Fibroblast of lung (primary cell): ENCODE measurements at regions not wholly inside any gene's neighbourhood (a gene's known extent, or its start where the extent isn't known, plus 50 kb on each side); places are given as distances from the start of the nearest gene placed in this dataset.
"Not testable (repeated sequence)": the region's sequence is repeated elsewhere in the genome, so short reads cannot be mapped to it uniquely, and the experiment has no call there.

Experiments used
- DNase-seq, 2 donors: peaks; one replicate each; pipeline versions ENCODE4 v3.0.0 to v3.0.0-alpha.2; 2010; ENCODE audit warnings: low read depth in 2 of 2
- H2AFZ ChIP-seq: 2 replicates; pipeline ENCODE4 v1.5.1; 2012; ENCODE audit warnings: low read length, control low read depth, inconsistent platforms
- H3K27ac ChIP-seq: 2 replicates; pipeline ENCODE4 v1.5.1; 2011; ENCODE audit warnings: low read length, control low read depth; ENCODE audit not compliant: insufficient read depth
- H3K27me3 ChIP-seq: 2 replicates; pipeline ENCODE4 v1.5.1; 2011; ENCODE audit warnings: mild to moderate bottlenecking, low read length; ENCODE audit not compliant: control insufficient read depth, insufficient read depth
- H3K36me3 ChIP-seq: 2 replicates; pipeline ENCODE4 v1.5.1; 2011; ENCODE audit warnings: low read length; ENCODE audit not compliant: control insufficient read depth, insufficient read depth
- H3K4me1 ChIP-seq: 2 replicates; pipeline ENCODE4 v1.5.1; 2011; ENCODE audit warnings: low read length; ENCODE audit not compliant: control insufficient read depth, insufficient read depth; ENCODE audit errors: extremely low read depth
- H3K4me2 ChIP-seq: 2 replicates; pipeline ENCODE4 v1.5.1; 2011; ENCODE audit warnings: low read length, control low read depth; ENCODE audit not compliant: insufficient read depth; ENCODE audit errors: extremely low read depth
- H3K4me3 ChIP-seq, 4 experiments: fragments of 200-600 bp in 1 of 4; sonication (generic) in 1 of 4; replicated peaks in 1 of 4; 2 replicates each; pipeline ENCODE4 v1.5.1; 2011 to 2016; ENCODE audit warnings: low read length in 4 of 4, low read depth in 3 of 4, mild to moderate bottlenecking in 3 of 4, control low read depth in 2 of 4, inconsistent platforms in 1 of 4, mixed read lengths in 1 of 4; ENCODE audit not compliant: insufficient read depth in 1 of 4; ENCODE audit errors: control extremely low read depth in 1 of 4
- H3K79me2 ChIP-seq: 2 replicates; pipeline ENCODE4 v1.5.1; 2012; ENCODE audit warnings: mild to moderate bottlenecking, low read length, inconsistent platforms; ENCODE audit not compliant: control insufficient read depth, insufficient read depth
- H3K9ac ChIP-seq: 2 replicates; pipeline ENCODE4 v1.5.1; 2011; ENCODE audit warnings: mild to moderate bottlenecking, low read length, control low read depth; ENCODE audit not compliant: insufficient read depth
- H3K9me3 ChIP-seq: 2 replicates; pipeline ENCODE4 v1.5.1; 2012; ENCODE audit warnings: low read depth, low read length; ENCODE audit not compliant: control insufficient read depth, insufficient read depth
- H4K20me1 ChIP-seq: 2 replicates; pipeline ENCODE4 v1.5.1; 2011; ENCODE audit warnings: low read length; ENCODE audit not compliant: control insufficient read depth, insufficient read depth; ENCODE audit errors: extremely low read depth
- EZH2 ChIP-seq: IDR thresholded peaks from 2 replicates; pipeline ENCODE4 v1.5.1; 2012; ENCODE audit warnings: low read length, control low read depth, mild to moderate bottlenecking; ENCODE audit errors: missing control alignments
- TF ChIP-seq, protein P1 (sequence below), 2 donors: IDR thresholded peaks in 1 of 2; conservative IDR thresholded peaks in 1 of 2; 1 replicate in 1 of 2; 2 replicates in 1 of 2; pipeline ENCODE4 v1.5.1; 2011 to 2012; ENCODE audit warnings: low read length in 2 of 2, control low read depth in 1 of 2, inconsistent platforms in 1 of 2, low read depth in 1 of 2, mild to moderate bottlenecking in 1 of 2

DNA sequence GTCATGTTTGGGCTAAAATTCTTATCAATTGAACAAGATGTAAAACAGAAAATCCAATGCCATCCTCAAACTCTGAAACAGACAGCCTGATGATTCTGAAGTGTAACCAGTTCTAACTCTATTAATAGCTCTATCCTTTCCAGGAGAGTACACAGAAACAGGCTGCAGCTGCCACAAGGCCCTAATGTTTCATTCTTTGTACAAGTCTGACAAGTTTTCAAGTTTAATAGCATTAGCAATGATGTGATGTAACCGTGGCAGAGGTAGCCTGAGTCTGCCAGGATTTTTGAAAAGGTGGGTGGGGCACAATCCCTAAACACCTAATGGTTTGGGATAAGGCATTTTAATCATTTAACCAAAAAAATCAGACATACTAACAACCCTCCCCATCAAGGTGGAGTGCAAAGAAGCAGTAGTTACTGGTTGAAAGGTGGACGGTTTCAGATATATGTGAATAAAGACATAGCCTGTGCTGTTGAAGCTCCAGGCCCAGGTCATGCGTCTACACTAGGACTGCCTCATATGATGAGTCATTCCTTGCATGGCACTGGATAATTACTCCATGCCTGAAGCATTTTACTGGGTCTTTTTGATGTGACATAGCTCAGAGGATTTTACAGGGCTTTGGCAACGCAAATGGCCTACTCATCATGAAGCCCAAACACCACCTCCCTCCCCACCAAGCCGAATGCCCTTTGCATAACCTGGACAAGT is 145.1 kb upstream of the GRIP1 start:
- Histone ChIP-seq H3K4me2 (no peak overlapping the region), H3K27ac (no peak overlapping the region), H3K9ac (no peak overlapping the region)

DNA sequence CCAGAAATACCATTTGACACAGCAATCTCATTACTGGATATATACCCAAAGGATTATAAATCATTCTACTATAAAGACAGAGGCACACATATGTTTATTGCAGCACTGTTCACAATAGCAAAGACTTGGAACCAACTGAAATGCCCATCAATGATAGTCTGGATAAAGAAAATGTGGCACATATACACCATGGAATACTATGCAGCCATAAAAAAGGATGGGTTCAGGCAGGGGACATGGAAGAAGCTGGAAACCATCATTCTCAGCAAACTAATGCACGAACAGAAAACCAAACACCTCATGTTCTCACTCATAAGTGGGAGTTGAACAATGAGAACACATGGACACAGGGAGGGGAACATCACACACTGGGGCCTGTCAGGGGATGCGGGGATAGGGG is 147.0 kb upstream of the GRIP1 start:
- H4K20me1 ChIP-seq, H3K4me2 ChIP-seq, H3K27ac ChIP-seq, H3K27me3 ChIP-seq, H3K79me2 ChIP-seq, H3K9me3 ChIP-seq, H3K4me1 ChIP-seq, H3K9ac ChIP-seq, H2AFZ ChIP-seq, DNase-seq, H3K36me3 ChIP-seq, H3K4me3 ChIP-seq: not testable (repeated sequence)

More for the DNA sequence above, 145.1 kb upstream of the GRIP1 start:
- Histone ChIP-seq H3K79me2 (no peaks in the 10 kb centered on the region), H2AFZ (no peak overlapping the region), H3K4me1 (no peaks in the 10 kb centered on the region), H3K4me3 (no peak overlapping the region), H4K20me1 (no peaks in the 10 kb centered on the region), H3K9me3 (no peaks in the 10 kb centered on the region), H3K27me3 (no peaks in the 10 kb centered on the region), H3K36me3 (no peaks in the 10 kb centered on the region)
- DNase-seq, result peak in 1 of 2 donors; percentile 43
- TF ChIP-seq, protein P1, sequence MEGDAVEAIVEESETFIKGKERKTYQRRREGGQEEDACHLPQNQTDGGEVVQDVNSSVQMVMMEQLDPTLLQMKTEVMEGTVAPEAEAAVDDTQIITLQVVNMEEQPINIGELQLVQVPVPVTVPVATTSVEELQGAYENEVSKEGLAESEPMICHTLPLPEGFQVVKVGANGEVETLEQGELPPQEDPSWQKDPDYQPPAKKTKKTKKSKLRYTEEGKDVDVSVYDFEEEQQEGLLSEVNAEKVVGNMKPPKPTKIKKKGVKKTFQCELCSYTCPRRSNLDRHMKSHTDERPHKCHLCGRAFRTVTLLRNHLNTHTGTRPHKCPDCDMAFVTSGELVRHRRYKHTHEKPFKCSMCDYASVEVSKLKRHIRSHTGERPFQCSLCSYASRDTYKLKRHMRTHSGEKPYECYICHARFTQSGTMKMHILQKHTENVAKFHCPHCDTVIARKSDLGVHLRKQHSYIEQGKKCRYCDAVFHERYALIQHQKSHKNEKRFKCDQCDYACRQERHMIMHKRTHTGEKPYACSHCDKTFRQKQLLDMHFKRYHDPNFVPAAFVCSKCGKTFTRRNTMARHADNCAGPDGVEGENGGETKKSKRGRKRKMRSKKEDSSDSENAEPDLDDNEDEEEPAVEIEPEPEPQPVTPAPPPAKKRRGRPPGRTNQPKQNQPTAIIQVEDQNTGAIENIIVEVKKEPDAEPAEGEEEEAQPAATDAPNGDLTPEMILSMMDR (conservative IDR thresholded peaks at IDR 0.05 in 1 of 2, IDR thresholded peaks at IDR 0.05 in 1 of 2; ENCODE audit: low read depth in 1 of 2, low read length in 2 of 2), result no peak
- no peak for TF ChIP-seq EZH2

DNA sequence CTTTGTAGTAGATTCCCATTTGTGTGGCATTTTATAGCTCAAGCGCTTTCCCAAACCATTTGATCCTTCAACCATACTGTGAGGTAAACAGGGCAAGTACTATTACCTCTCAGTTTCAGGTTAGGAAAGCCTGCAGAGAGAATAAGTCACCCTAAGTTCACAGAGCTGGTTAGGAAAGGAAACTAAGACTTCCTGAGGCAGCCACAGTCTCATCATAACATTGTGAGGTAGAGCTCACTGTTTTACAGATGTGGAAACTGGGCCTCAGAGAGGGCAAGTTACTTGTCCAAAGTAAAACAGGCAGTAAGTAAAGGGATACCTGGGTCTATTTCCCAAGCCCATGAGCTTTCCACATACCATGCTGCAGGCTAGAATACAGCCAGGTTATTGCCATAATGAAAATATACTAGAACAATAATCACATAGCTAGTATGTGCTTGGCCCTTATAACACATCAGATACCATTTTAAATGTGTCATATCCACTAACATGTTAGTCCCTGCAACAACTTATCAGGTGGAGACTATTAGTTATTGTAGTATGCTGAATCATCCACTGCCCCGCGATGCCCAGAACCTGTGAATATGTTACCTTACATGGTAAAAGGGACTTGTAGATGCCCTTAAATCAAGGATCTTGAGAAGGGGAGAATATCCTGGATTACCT is 150.9 kb upstream of the GRIP1 start:
- no peak for DNase-seq
- Histone ChIP-seq H3K4me1 (no peaks in the 10 kb centered on the region), H3K9ac (no peak overlapping the region), H3K36me3 (no peaks in the 10 kb centered on the region), H3K27ac (no peak overlapping the region), H3K4me2 (no peak overlapping the region), H3K79me2 (no peaks in the 10 kb centered on the region), H3K4me3 (no peak overlapping the region), H4K20me1 (no peaks in the 10 kb centered on the region), H2AFZ (no peak overlapping the region), H3K27me3 (no peaks in the 10 kb centered on the region), H3K9me3 (no peaks in the 10 kb centered on the region)
- no peak for TF ChIP-seq EZH2
- TF ChIP-seq, protein P1 (conservative IDR thresholded peaks at IDR 0.05 in 1 of 2, IDR thresholded peaks at IDR 0.05 in 1 of 2; ENCODE audit: low read depth in 1 of 2, low read length in 2 of 2), result no peak
